ENCODE measurements at regions not wholly inside any gene's neighbourhood (a gene's known extent, or its start where the extent isn't known, plus 50 kb on each side); places are given as distances from the start of the nearest gene placed in this dataset.

GRCh38 chr5:81914696-81915095, 57.1 kb upstream of the ATG10 start:
- DNase-seq, result no peak

GRCh38 chr5:81912933-81913332, 58.9 kb upstream of the ATG10 start:
- no peak for DNase-seq

GRCh38 chr5:81909677-81910076, 62.1 kb upstream of the ATG10 start:
- DNase-seq, result no peak

- no peak for DNase-seq
These were observed 63.1 kb upstream of the ATG10 start for GRCh38 chr5:81908771-81909170.

- no peak for DNase-seq
These were observed 63.8 kb upstream of the ATG10 start for GRCh38 chr5:81908044-81908443.

- DNase-seq, result no peak
These were observed 64.7 kb upstream of the ATG10 start for GRCh38 chr5:81907012-81907635.

GRCh38 chr5:81906086-81906485, 65.7 kb upstream of the ATG10 start:
- DNase-seq, result no peak

- no peak for DNase-seq
These were observed 67.0 kb upstream of the ATG10 start for GRCh38 chr5:81904861-81905260.

- no peak for DNase-seq
These were observed 67.7 kb upstream of the ATG10 start for GRCh38 chr5:81904166-81904565.

- DNase-seq, result no peak
These were observed 70.2 kb upstream of the ATG10 start for GRCh38 chr5:81901586-81901985.

GRCh38 chr5:81899123-81899522, 72.7 kb upstream of the ATG10 start:
- DNase-seq, result no peak

GRCh38 chr5:81898403-81898802, 73.4 kb upstream of the ATG10 start:
- no peak for DNase-seq

- DNase-seq, result no peak
These were observed 75.1 kb upstream of the ATG10 start for GRCh38 chr5:81896764-81897163.

- no peak for DNase-seq
These were observed 76.5 kb upstream of the ATG10 start for GRCh38 chr5:81895307-81895706.

- DNase-seq, result no peak
These were observed 77.9 kb upstream of the ATG10 start for GRCh38 chr5:81893961-81894360.

- no peak for DNase-seq
These were observed 87.0 kb upstream of the ATG10 start for GRCh38 chr5:81884871-81885270.

- DNase-seq, result no peak
These were observed 88.5 kb upstream of the ATG10 start for GRCh38 chr5:81883371-81883770.

GRCh38 chr5:81881595-81881994, 90.2 kb upstream of the ATG10 start:
- DNase-seq, result no peak

- DNase-seq, result no peak
These were observed 91.9 kb upstream of the ATG10 start for GRCh38 chr5:81879936-81880335.

- DNase-seq, result no peak
These were observed 93.5 kb upstream of the ATG10 start for GRCh38 chr5:81878333-81878732.

GRCh38 chr5:81866994-81867393, 104.8 kb upstream of the ATG10 start:
- no peak for DNase-seq

GRCh38 chr5:81860778-81861177, 109.9 kb upstream of the SSBP2 start:
- no peak for DNase-seq

GRCh38 chr5:81859624-81860023, 108.7 kb upstream of the SSBP2 start:
- DNase-seq, result no peak

GRCh38 chr5:81856948-81857928, 106.3 kb upstream of the SSBP2 start:
- peak; percentile 13 for DNase-seq

All from activated CD4-positive, alpha-beta T cell treated with anti-CD3 and anti-CD28 coated beads, Interleukin-2, Interleukin-6, amounts not matched to agents 100 ng/mL and 50 ng/mL, durations not matched to agents 16 hours and 8 hours (primary cell).